Activated CD8-positive, alpha-beta memory T cell treated with anti-CD3 and anti-CD28 coated beads, Interleukin-2, amount 50 U/mL, for 1 hour (primary cell): ENCODE measurements at regions not wholly inside any gene's neighbourhood (a gene's known extent, or its start where the extent isn't known, plus 50 kb on each side); places are given as distances from the start of the nearest gene placed in this dataset.
"Not testable (repeated sequence)": the region's sequence is repeated elsewhere in the genome, so short reads cannot be mapped to it uniquely, and the experiment has no call there.

Experiments
- DNase-seq: peaks from one replicate; pipeline ENCODE4 v3.0.0-alpha.2; 2020; ENCODE audit errors: extremely low read depth

DNA sequence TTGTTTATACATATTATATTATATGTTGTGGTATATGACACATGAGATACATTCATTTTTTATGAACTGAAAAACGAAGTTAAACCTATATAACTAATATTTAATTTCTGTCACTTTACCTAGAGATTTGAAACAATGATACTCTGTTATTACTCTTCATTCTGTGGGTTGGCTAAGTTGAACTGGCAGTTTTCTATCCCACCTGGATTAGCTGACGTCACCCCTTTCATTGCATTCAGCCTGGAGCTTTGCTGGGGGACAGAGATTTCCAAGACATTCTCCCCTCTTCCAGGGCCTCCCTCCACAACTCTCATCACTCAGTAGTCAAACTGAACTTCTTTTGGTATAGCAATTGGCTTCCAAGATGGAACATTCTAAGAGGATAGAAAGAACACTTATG lies 309.2 kb upstream of the SATB1 start:
- no peak for DNase-seq

DNA sequence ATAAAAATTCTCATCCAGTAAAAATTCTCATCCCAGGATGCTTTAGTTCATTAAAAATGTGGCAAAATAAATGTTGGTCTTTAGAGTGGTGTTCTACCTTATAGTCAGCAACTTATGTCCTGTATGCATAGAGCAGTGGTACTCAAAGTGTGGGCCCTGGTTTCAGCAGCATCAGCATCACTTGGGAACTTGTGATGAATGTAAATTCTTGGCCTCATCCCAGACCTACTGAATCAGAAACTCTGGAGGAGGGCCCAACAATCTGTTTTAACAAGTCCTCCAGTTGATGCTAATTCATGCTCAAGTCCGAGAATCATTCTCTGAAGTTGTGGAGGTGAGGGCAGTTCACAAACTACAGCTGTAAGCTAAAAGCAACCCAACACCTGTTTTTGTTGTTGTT lies 307.3 kb upstream of the SATB1 start:
- no peak for DNase-seq

DNA sequence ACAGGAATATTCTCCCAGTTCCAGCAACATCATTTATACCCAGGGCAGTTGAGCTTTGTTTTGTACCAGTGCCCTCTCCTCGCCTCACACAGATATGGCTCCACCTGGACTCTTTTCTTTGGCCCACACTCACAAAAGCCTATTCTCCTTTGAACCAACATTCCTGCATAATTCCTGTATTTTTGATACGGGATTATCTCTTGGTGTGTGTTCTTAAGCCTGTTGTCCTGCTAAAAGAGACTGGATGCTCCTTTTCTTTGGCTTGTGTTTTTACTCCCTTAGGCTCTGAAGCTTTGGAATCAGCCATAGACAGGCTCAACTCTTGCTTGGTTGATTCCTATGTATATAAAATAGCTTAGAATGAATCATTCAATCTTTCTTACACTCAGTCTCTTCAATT lies 305.4 kb upstream of the SATB1 start:
- DNase-seq = no peak

DNA sequence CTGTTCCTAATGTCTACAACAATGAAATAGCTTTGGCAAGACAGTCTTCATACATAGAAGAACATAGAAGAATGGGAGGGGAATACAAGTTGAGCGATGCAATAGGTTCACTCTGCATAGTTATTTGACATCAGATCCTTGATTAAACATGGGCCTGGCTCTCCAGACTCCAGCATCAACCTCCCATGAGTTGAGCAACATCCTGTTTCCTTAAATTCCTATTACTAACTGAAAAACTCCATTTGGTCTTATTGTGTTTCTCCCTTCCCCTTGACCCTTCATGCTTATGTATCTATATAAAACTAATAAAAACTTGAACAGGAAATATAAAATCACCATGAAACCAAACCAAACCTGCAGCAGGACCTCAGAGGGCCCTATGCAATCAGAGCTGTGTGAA lies 304.5 kb upstream of the SATB1 start:
- DNase-seq = no peak

DNA sequence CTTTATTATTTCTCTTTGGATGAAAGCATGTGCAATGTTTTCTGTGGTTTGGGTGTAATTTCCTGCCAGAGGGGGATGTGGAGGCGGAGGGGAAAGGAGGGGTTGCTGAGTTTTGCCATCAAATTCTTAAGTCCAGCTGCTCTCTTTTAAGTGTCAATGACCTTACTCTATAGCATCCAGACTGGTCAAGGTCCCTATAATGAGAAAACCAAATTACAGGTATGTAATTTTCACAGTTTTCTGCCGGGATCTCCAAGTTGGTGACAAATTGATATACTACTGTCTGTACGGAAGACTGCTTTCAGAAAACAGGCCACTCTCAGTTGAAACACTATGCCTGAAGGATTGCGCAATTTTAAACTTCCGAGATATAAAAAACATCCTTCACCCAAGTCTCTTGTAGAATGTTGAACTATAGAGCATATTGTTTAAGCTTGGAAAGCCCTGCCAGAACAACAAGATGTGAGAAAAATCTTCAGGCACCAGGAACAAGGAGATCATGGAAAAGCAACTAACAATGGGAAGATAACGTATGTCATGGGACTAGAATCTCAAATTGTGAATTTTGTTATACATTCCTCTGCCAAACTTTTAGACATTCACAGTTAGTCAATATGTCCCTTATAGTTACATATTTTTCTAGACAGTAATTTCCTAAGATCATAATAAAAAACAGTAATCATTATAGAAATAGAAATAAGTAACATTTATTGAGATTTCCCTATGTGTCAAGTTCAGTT lies 300.7 kb upstream of the SATB1 start:
- DNase-seq = no peak

DNA sequence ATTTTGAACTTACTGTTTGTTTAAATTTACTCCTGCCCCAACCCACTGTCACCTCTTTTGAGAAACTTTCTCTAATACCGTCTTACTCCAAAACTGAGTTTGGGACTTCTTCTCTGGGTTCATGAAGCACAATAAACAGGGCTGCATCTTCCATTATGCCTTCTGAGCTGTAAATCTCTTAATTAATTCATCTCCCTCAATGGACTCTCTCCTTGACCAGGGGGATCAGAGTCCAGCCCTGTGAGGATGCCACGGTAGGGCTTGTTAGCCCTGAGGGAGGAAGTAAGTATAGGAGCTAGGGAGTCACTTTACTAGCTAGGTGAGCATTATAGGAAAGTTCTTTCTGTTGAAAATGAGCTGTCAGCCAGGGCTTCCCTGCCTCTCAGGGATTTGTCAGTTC lies 299.3 kb upstream of the SATB1 start:
- DNase-seq = no peak

DNA sequence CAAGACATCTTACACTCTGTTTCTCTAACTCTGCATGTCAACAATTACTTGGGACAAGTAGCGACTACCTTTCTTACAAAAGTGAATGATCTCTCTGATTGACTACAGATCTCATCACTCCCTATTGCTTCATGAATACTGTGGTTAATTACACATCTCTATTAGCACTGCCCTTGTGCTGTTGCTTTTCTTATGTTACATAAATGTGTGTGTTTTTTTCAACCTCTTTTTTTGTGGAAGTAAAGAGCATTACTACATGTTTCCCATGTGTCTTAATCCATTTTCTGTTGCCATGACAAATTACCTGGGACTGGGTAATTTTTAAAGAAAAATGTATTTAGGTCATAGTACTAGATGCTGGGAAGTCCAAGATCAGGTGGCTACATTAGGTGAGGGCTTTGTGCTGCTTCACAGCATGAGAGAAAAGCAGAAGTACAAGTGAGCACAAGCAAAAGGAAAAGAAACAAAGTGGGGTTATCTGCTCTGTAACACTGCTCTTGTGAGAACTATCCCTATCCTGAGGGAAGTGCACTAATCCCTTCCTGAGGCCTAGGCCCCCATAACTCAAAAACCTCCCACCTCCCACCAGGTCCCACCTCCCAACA lies 298.2 kb upstream of the SATB1 start:
- no peak for DNase-seq

DNA sequence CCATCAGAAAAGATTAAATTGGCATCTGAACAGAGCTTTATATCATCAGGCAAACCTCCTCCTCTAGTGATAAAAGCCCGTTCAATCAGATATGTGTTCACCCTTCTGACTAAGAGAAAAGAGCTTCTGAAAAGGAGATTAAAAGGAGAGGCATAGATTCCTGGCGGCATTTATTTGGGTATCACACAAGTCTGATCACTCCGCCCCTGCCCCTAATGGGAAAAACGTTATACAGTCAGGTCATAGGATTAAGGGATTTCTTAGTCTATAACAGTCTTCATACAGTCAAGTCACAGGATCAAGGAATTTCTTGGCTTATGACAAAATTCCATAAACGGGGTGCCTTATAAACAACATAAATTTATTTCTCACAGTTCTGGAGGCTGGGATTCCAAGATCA lies 295.4 kb upstream of the SATB1 start:
- no peak for DNase-seq

DNA sequence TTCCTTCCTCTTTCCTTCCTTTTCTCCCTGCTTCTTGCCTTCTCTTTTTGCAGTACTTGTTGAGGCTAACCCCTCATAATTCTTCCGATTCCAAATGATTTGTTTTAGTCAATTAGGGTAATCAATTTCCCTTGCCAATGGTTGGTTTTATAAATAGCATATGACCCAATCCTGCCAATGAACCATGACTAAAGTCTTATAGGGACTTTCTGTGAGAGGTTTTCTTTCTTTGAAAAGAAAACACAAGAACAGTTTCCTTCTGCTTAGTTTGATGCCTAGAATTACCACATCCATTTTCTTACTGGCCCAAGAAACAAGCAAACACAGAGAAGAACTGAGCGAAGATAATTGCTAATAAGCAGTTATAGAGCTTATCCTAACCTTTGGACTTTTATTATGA lies 292.5 kb upstream of the SATB1 start:
- no peak for DNase-seq

DNA sequence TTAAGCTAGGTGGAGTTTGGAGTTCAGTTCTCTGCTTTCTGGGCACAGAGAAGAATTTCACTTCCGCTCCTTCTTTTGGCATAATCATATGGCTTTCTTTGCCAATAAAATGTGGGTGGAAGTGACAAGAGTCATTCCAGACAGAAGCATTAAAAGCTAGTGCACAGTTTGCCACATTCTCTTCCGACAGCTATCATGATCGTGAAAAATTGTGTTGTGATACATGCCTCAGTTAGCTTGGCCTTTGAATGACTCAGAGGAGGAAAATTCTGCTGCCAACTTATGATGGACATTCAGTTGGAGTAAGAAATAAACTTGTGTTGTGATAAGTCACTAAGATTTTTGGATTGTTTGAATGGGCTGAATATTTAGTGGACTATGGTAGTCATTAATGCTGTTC lies 291.7 kb upstream of the SATB1 start:
- no peak for DNase-seq

DNA sequence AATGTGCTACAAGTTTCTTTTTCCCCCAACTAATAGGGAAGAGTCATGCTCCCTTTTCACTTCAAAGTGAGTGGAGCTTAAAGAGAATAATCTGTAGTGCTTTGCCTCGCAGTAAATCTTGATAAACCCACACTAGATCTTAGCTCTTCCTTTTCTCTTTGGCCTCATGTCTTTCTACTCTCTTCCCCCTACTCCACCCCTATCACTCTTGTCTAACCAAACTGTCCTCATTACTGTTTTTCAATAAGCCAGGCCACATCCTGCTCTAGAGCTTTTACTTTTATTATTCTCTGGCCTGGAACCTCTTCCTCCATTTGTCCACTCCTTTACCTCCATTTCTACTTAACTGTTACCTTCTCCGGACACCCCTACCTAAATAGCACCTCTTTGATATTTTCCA lies 291.0 kb upstream of the SATB1 start:
- DNase-seq = no peak

DNA sequence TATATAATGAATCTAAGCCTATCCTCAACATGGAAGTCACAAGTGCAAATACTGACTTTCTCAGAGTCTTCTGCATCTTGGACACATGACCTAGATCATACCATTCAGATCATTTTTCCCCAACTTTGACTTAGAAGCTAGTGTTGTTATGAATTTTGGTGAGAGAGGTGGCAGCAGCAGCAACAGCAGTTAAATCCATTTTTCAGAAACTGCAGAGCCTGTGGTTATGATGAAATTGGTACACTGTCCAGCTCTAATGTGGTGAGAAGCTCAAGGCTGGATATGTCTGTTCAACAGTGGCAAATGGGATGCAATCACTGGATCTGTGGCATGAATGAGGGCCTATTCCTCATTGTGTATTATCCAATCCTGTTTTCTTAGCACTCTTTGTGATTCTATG lies 290.1 kb upstream of the SATB1 start:
- no peak for DNase-seq

DNA sequence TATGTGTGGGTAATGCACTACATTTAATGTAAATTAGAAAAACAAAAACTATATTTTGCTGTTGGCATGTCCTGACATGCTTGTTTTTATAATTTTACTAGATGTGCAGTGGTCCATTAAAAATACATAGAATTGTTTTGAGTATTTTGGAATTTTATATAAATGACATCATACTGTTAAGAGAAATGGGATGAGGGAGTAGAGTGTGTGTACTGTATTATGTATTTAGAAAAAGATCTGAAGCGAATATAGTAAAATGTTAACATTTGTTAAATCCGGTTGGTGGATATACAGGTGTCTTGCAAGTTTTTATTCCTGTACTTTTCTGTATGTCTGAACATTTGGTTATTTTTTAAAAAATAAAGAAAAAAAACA lies 288.4 kb upstream of the SATB1 start:
- DNase-seq = no peak

DNA sequence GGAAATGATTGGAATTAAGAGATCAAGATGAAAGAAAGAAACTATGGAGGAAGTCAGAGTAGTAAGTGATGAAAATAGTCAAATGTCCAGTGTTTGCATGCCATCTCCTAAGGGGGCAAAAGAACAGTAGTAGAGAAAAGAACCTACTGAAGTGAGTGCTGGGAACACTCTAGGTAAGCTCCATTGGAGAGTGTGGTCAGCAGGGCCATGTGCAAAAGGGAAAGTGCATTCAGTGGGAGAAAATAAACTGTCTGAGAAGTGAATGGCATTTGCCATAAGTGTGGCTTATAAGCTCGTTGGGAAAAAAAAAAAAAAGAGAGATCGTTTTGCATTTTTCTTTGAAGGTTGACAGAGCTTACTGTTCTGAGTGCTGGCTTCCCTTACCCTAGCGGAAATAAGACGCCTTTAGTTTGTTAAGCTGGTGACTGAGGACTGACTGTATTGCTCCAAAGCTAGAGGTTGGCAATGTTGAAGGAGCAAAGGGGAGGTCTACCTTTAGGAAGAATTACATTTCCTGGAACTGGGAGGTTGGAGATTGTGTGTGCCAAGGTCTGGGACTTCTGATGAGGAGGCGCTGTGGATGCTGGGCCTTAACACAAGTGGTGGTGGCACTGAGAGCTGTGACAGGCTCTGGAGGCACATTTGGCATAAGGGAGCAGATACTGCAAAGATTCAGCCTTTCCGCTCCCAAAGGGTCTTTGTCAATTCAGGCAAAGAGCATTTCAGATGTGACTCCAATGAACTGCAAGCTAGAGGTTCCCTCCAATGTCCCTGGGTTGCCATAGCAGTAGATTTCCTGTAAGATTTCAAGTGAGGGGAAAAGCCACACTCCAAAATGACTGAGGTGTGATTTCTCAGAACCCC lies 287.8 kb upstream of the SATB1 start:
- DNase-seq = no peak

DNA sequence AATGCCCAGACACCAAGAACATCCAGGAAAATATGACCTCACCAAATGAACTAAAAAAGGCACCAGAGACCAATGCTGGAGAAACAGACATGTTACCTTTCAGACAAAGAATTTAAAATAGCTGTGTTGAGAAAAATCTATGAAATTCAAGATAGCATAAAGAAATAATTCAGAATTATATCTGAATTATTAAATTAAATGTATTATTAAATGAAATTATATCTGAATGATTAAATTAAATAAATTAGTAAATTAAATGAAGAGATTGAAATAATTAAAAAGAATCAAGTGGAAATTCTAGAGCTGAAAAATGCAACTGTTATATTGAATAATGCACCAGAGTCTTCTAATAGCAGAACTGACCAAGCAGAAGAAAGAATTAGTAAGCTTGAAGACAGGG lies 279.2 kb upstream of the SATB1 start:
- DNase-seq = no peak

DNA sequence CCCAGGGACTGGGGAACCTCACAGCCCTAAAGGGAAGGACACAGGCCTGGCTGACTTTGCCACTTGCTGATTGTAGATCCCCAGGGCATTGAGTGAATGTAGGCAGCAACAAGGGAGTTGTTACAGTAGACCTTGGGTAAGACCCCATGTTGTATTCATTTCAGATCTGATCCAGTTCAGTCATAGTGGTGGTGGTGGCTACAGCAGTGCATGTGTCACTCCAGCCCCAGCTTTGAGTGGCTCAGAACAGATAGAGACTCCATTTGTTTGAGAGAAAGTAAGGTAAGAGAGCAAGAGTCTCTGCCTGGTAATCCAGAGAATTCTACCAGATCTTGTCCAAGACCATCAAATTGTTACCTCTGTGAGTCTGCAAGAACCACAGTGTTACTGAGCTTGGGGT lies 278.7 kb upstream of the SATB1 start:
- DNase-seq = no peak

DNA sequence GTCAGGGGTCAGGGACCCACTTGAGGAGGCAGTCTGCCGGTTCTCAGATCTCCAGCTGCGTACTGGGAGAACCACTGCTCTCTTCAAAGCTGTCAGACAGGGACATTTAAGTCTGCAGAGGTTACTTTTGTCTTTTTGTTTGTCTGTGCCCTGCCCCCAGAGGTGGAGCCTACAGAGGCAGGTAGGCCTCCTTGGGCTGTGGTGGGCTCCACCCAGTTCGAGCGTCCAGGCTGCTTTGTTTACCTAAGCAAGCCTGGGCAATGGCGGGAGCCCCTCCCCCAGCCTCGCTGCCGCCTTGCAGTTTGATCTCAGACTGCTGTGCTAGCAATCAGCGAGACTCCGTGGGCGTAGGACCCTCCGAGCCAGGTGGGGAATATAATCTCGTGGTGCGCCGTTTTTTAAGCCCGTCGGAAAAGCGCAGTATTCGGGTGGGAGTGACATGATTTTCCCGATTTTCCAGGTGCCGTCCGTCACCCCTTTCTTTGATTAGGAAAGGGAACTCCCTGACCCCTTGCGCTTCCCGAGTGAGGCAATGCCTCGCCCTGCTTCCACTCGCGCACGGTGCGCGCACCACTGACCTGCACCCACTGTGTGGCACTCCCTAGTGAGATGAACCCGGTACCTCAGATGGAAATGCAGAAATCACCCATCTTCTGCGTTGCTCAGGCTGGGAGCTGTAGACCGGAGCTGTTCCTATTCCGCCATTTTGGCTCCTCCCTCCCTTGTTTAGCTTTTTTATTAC lies 268.6 kb upstream of the SATB1 start:
- DNase-seq = not testable (repeated sequence)

DNA sequence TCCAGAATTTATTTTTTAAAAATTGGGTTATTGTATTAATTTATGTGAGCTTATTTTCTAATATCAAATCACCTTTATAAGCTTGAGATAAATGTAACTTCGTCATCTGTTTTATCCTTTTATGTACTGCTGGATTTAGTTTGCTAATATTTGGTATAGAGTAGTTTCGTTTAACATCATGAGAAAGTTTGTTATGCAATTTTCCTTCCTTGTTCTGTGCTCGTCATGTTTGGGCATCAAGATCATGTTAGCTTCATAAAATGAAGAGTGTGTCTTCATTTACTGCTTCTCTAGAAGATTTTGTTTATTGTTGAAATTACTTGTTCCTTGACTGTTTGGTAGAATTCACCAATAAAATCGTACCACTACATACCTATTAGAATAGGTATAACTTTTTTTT lies 262.1 kb upstream of the SATB1 start:
- DNase-seq = no peak

DNA sequence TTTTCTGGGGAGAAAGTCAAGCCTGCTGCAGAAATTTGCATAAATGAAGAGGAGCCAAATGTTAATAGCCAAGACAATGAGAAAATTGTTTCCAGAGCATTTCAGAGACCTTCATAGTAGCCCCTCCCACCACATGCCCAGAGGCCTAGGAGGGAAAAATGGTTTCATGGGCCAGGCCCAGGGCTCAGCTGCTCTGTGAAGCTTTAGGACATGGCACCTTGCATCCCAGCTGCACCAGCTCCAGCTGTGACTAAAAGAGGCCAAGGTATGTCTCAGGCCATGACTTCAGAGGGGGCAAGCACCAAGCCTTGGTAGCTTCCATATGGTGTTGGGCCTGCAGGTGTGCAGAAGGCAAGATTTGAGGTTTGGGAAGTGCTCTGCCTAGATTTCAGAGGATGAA lies 258.8 kb upstream of the SATB1 start:
- no peak for DNase-seq

DNA sequence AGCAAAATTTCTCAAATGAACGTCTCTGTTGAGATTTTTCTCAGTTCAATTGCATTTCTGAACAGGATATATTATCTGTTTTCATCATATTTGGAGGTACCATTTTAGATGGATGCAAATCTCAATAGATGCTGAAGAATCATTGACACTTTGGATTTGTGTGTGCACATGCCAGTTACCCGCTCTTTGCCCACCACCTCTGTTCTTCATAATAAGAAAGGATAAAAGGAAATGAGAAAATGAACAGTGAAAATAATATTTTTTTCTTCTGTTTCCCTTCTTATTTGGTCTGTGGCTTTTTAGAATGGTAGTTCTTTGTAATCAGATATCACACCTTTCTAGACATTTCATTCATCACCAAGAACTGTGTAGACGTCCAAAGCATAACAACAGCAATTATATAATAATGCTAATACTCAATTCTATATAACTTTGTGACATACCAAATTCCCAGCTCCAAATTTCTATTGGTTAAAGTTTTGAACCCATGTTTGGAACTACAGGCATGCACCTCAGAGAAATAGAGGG lies 256.7 kb upstream of the SATB1 start:
- DNase-seq = no peak

DNA sequence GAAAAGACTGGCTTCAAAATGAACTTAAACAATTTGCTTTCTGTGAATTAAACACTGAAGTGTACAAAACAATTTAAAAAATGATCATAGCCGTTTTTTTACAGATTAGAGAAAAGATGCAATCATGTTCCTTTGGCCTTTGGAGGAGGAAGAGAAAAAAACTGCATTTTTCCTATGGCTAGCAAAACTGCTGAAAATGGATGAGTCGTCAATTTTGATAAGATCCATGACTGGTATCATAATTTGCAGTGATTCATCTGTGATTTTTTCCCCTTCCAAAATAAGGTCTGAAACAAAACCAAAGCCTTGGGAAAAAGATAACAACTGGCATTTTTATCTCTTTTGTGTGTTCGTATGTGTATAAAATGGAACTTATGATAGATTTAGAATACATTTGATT lies 255.6 kb upstream of the SATB1 start:
- no peak for DNase-seq

DNA sequence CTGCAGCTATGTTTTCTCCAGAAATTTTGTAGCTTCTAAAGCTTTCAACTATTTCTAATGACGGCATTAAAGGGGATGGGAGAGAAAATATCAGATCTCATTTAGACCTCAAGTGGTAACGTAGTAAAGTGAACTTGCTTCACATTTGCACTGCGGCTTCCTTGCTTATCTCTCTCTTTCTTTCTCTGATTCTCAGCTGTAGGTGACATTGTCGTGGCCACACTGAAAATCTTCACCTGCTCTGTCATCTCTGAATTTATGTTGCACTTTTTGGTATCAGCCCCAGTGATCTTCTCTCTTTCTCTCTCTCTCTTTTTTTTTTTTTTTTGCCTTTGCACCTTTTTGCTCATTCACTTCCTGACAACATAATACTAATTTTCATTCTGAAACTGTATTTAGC lies 254.1 kb upstream of the SATB1 start:
- DNase-seq = no peak
